ENCODE measurements at regions not wholly inside any gene's neighbourhood (a gene's known extent, or its start where the extent isn't known, plus 50 kb on each side); places are given as distances from the start of the nearest gene placed in this dataset.
A peak's percentile ranks its signal among the peaks of the same experiment; 100 is the strongest.

DNA sequence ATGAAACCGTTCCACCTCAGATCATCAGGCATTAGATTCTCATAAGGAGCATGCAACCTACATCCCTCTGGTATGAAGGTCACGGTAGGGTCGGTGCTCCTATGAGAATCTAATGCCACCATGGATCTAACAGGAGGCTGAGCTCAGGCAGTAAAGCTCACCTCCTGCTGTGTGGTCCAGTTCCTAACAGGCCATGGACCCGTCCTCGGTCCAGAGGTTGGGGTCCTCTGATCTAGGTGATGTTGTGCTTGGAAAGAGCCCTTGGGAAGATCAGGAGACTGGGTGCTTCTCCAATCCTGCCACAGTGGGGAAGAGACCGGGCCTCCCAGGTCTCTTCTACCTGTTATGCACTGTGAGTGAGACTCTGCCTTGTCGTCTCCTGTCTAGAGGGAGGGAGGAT lies 104.6 kb downstream of the ACKR3 start:
- DNase-seq: no peak

DNA sequence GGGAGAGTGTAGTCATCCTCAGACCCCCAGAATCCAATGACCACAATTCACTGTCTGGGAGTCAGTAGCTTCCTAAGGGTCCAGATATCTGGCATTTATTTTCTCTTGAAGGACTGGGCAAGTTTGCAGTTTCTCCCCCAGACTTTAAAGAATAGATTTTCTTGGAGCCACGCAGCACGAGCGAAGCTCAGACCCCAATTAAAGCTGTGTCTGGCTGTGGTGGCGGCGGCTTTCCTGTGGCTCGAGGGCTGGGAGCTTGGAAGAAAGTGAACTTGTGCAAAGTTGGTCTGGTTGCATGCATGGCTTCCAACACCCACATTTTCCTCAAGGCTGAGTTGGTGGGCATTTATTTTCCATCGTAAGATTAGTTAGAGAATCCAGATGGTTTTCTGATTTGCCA lies 105.0 kb downstream of the ACKR3 start:
- DNase-seq: no peak

GRCh38 chr2:236675051-236675450 lies 105.4 kb downstream of the ACKR3 start:
- no peak for DNase-seq

DNA sequence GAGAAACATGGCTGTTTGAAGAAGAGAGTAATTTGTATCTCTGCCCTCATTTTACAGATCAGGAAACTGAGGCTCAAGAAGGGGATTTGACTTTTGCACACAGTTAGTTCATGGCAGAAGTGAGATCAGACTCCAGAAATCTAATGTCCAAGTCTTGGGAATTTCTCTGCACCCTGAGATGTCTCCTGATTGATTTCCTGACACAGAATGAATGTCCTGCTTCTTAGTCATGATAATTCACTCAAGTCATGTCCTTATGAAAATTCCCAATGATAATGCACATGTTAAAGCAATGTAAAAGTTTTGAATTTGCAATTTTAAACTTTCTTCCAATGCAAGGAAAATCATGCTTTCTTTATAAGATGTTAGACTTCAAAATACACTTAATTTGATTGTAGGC lies 105.9 kb downstream of the ACKR3 start:
- no peak for DNase-seq

- DNase-seq: no peak
Measured at GRCh38 chr2:236676136-236676873, 106.7 kb downstream of the ACKR3 start.

DNA sequence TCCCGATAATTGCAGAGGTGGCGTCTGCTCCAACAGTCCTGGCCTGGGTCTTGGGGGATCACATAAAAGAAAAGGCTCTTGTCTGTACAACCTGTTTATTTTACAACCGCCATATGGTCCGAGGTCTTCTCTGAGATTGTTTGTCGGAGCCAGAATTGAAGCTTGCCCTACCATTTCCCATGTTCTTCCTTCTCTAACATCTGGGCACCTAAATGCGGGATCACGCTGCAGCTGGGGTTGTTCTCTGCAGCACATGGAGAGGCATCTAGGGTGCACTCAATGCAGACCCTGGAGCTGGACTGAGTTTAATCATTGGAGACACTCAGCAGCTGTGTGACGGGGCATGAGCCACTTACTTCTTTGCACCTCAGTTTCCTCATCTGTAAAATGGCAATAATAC lies 107.7 kb downstream of the ACKR3 start:
- DNase-seq: no peak

- no peak for DNase-seq
Measured at GRCh38 chr2:236678307-236678975, 108.8 kb downstream of the ACKR3 start.

DNA sequence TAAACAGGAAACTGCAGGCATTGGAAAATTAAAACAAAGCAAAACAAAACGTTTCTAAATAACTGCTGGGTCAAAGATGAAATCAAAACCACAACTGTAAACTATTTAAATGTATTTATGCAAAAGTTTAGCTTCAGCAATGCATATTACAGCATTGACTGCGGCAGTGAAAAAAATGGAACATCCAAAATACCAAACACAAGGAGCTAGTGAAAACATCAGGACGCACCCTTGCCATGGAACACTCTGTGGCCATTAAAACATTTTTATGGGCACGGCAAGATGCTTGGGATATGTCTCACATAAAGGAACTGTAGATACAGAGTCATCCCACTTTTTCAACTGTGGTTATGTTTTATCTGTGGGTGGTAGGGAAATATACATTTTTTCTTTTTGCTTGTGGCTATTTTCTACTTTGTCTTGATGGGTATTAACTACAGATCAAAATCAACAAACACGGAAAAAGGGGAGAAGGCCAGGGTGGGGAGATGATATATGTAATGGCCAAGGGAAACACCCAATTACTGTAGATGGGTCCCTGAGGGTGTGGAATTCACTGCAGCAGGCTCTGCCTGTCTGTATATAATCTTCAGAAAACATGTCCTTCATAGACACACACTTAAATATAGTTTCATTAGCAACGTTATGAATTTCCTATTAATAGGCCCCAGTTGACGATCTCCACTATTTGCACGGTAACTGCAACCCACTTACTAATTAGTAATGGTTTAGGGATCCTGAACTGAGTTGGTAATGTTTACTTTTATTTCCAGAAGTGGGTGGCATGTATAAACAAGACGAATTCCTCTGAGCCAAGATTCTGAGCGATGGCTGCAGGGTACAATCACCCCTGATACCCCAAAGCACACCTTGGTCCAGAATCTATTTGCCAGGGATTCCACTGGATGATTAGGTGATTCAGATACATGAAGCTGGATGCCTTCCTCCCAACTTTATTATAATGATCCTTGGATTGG lies 110.5 kb downstream of the ACKR3 start:
- no peak for DNase-seq

GRCh38 chr2:236682651-236683422 lies 113.2 kb downstream of the ACKR3 start:
- no peak for DNase-seq

DNA sequence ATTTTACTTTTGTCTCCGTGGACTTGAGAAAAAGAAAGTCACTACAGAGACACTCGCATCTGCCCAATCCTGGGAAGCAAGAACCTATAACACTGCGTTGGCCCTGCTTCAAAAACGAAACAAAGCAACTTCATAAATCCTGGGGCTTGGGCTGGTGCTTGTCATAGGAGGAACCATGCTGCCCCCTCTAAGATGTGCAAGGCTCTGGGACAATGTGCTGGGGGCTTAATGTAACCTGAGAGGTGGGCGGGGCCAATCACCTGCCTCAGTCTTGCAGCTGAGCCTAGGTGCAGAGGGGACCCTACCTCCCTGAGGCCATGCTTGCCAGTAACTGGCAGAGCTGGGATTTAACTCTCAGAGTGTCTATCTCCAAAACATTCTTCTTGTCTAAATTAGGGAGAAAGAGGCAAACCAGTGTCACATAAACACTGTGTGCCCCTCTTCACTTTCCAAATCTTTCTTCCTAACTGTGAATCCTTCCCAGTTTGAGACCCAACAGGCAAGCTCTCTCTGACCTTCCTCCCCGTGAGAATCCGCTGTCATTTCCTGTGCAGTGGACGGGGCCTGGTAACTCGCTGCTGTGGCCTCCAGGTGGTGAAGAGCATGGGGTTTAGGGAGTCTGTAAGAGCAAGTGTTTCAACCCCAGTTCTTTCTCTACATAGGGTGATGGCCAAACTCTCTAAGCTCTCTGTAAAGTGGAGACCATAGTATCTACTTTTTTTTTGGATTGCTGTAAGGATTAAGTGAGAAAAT lies 115.1 kb downstream of the ACKR3 start:
- no peak for DNase-seq

DNA sequence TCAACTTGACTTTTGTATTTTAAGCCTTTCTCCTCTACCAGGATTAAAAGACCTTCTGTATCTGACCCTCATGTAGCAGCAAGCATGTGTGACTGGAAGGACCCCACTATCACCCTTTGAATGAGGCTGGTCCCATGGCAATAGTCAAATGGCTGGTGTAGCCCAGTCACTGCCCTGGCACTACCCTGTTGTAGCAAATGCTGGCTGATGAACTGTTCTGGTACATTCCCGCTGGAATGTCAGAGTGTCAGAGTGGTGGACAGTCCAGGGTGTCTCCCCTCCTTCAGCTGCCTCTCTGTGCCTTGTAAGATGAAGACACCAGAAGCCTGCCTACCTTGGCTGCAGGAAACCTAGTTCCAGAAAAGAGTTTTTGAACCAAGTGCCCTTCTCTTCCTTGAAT lies 115.7 kb downstream of the ACKR3 start:
- no peak for DNase-seq

DNA sequence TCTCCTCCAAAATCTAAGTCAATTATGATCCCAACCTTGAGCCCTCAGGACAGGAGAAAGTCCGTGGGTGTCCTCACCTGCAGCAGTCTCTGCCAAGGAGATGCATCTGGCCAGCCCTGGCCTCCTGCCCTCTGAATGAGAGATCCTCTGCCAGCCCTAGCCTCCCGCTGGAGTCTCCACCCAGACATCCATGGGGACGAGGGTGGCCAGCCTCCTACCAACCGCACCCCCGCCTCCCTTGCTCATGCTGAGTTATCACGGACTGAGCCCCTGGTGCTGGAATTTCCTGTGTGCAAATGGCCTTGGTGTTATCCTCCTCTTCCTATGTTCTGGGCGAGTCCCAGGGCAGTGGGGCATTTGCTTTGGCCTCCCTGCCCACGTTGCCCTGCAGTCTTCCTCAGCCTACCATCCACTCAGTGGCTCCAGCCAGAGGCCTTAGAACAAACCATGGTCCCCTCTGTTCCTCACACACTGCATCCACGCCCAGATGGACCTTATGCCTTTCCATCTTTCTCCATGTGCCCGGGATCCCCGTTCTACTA lies 116.4 kb downstream of the ACKR3 start:
- no peak for DNase-seq

- DNase-seq: no peak
Measured at GRCh38 chr2:236686561-236686960, 116.9 kb downstream of the ACKR3 start.

GRCh38 chr2:236687296-236687965 lies 117.8 kb downstream of the ACKR3 start:
- DNase-seq: peak; percentile 59

- no peak for DNase-seq
Measured at GRCh38 chr2:236688157-236688556, 118.5 kb downstream of the ACKR3 start.

DNA sequence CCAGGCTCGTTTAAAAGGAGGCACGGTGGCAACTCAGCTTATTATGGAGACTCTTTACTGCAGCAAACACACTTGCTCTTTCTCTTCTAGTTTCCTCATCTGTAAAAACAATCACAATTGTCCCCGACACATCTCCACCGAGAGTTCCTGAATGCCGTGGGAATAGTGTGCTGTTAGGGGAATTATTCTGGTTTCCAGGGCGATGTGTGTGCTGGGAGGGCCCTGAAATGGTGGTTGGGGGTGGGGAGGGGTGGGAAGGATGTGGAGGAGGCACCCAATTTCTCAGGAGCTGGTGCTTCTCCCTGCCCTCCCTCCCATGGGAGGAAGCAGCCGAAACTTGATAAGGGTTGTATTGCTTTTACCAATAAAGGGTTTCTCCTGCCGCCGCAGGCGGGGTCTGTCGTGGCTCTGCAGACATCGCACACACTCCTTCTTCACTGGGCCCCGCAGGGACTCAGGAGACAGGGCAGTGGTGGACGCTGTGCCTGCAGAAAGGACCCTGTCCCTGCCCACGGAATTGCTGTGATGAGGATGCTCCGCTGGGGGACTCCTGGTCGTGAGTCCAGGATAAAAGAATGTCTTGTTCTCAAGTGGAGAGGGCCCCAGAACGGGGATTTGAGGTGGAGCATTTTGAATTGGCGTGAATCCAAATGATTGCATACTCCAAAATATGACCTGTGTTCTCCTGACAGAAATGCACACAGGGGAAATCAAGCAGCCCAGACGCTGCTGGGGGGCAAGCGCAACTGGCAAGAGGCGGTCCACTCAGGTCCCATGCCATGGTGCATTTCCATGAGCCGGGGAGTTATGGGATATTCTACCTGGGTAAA lies 119.2 kb downstream of the ACKR3 start:
- DNase-seq: no peak

- no peak for DNase-seq
Measured at GRCh38 chr2:236689393-236689700, 119.7 kb downstream of the ACKR3 start.

- no peak for DNase-seq
Measured at GRCh38 chr2:236689981-236690380, 120.4 kb downstream of the ACKR3 start.

DNA sequence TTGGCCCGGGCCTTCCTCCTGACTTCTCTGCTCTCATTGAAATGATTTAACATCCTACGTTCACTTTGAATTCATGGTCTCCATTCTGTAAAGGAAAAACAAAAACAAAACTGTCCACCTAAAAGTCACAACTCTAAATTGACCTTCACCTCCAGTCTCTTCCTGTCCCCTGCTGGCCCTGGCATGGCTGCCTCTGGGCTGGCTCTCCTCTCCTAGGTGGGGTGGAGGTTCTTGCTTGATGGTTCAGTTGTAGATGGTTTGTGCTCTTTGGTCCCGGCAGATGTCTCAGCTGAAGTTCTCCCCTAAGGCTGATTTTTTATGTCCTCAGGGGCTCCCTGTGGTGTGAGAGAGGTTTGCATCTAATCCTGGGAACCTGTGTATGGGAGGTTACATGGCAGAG lies 121.1 kb downstream of the ACKR3 start:
- DNase-seq: no peak

DNA sequence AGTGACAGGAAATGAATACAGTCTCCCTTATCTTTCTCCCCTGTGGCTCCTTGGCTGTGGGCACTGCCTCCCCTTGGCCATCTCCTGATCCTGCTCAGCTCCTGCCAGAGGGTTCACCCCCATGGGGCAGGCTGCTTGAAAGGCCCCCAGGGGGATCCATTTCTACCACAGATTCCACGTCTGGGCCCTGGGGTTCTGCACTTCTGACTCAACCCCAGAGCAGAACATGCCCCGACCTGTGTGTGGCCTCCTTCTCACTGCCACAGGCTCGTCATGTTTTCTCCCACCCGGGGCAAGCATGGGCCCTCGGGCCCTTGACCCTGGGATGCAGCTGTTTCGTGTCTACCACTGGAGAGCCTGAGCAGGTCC lies 122.2 kb downstream of the ACKR3 start:
- peak; percentile 7 for DNase-seq

All from femur (tissue), 1 donor.